WTC11 (cell line): ENCODE measurements at regions not wholly inside any gene's neighbourhood (a gene's known extent, or its start where the extent isn't known, plus 50 kb on each side); places are given as distances from the start of the nearest gene placed in this dataset.

Experiments used
- GABPB1 ChIP-seq: sonication (generic); formaldehyde crosslinking; IDR thresholded peaks from 2 replicates; pipeline ENCODE4 v1.8.1; 2023; ENCODE audit warnings: mild to moderate bottlenecking, missing genetic modification reagents
- JUN ChIP-seq: sonication (generic); formaldehyde crosslinking; IDR thresholded peaks from 2 replicates; pipeline ENCODE4 v1.8.0; 2023; ENCODE audit warnings: mild to moderate bottlenecking, missing genetic modification reagents
- SP1 ChIP-seq: sonication (generic); formaldehyde crosslinking; conservative IDR thresholded peaks from 2 replicates; pipeline ENCODE4 v1.8.1; 2022; ENCODE audit warnings: missing genetic modification reagents
- ZNF121 ChIP-seq: sonication (generic); formaldehyde crosslinking; IDR thresholded peaks from 2 replicates; pipeline ENCODE4 v1.8.0; 2023; ENCODE audit warnings: missing genetic modification reagents
- ZNF232 ChIP-seq: sonication (generic); formaldehyde crosslinking; IDR thresholded peaks from 2 replicates; pipeline ENCODE4 v1.8.0; 2022; ENCODE audit warnings: mild to moderate bottlenecking, missing genetic modification reagents
- ZNF416 ChIP-seq: fragments of 250-450 bp; sonication (Bioruptor Pico); IDR thresholded peaks from 2 replicates; pipeline ENCODE4 v1.9.0; 2021; ENCODE audit warnings: mild to moderate bottlenecking, inconsistent platforms
- TF ChIP-seq, protein P1 (sequence below): fragments of 200-600 bp; IDR thresholded peaks from 2 replicates; pipeline ENCODE4 v1.8.0; 2022; ENCODE audit warnings: antibody characterized with exemption
- TF ChIP-seq, protein P2 (sequence below): sonication (generic); formaldehyde crosslinking; IDR thresholded peaks from 2 replicates; pipeline ENCODE4 v1.8.1; 2022; ENCODE audit warnings: mild to moderate bottlenecking, missing genetic modification reagents, moderate library complexity, borderline replicate concordance
- TF ChIP-seq, protein P3 (sequence below): sonication (generic); formaldehyde crosslinking; IDR thresholded peaks from 2 replicates; pipeline ENCODE4 v1.8.1; 2022; ENCODE audit warnings: low read depth, missing genetic modification reagents, borderline replicate concordance
- TF ChIP-seq, protein P4 (sequence below): sonication (generic); formaldehyde crosslinking; IDR thresholded peaks from 2 replicates; pipeline ENCODE4 v1.8.1; 2023; ENCODE audit warnings: mild to moderate bottlenecking, missing genetic modification reagents, borderline replicate concordance
- TF ChIP-seq, protein P5 (sequence below): sonication (generic); formaldehyde crosslinking; IDR thresholded peaks from 2 replicates; pipeline ENCODE4 v1.8.0; 2022; ENCODE audit warnings: missing genetic modification reagents
- TF ChIP-seq, protein P6 (sequence below): fragments of 250-450 bp; sonication (Bioruptor Pico); IDR thresholded peaks from 2 replicates; pipeline ENCODE4 v1.8.0; 2021; ENCODE audit warnings: mild to moderate bottlenecking
- TF ChIP-seq, protein P7 (sequence below): fragments of 250-450 bp; sonication (Bioruptor Pico); conservative IDR thresholded peaks from 2 replicates; pipeline ENCODE4 v1.9.0; 2021; ENCODE audit warnings: mild to moderate bottlenecking
- TF ChIP-seq, protein P8 (sequence below): sonication (generic); formaldehyde crosslinking; IDR thresholded peaks from 2 replicates; pipeline ENCODE4 v1.8.1; 2023; ENCODE audit warnings: mild to moderate bottlenecking, missing genetic modification reagents

DNA sequence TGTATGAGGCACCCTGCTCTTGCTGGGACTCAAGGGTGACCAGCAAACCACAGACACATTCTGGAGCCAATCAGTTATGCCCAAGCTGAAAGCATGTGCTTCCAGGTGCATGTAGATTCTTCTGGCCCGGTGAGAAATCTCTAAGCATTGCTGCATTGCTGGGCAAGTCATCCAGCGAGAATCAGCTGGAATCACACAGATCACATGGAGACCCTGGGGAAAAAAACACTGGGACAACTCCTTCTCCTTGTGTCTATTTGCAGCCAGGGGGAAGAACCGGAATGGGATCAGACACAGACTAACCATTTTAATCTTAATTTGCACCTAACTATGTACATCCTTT, 119.7 kb upstream of the KLF7 start:
- TF ChIP-seq, protein P1, sequence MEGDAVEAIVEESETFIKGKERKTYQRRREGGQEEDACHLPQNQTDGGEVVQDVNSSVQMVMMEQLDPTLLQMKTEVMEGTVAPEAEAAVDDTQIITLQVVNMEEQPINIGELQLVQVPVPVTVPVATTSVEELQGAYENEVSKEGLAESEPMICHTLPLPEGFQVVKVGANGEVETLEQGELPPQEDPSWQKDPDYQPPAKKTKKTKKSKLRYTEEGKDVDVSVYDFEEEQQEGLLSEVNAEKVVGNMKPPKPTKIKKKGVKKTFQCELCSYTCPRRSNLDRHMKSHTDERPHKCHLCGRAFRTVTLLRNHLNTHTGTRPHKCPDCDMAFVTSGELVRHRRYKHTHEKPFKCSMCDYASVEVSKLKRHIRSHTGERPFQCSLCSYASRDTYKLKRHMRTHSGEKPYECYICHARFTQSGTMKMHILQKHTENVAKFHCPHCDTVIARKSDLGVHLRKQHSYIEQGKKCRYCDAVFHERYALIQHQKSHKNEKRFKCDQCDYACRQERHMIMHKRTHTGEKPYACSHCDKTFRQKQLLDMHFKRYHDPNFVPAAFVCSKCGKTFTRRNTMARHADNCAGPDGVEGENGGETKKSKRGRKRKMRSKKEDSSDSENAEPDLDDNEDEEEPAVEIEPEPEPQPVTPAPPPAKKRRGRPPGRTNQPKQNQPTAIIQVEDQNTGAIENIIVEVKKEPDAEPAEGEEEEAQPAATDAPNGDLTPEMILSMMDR: no peak
- TF ChIP-seq, protein P2, sequence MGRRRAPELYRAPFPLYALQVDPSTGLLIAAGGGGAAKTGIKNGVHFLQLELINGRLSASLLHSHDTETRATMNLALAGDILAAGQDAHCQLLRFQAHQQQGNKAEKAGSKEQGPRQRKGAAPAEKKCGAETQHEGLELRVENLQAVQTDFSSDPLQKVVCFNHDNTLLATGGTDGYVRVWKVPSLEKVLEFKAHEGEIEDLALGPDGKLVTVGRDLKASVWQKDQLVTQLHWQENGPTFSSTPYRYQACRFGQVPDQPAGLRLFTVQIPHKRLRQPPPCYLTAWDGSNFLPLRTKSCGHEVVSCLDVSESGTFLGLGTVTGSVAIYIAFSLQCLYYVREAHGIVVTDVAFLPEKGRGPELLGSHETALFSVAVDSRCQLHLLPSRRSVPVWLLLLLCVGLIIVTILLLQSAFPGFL: no peak
- TF ChIP-seq SP1 (CRISPR knock-in tag) (no peak), ZNF416 (CRISPR knock-in tag) (no peak), GABPB1 (CRISPR knock-in tag) (no peak), JUN (CRISPR knock-in tag) (no peak), ZNF232 (no peak), ZNF121 (CRISPR knock-in tag) (no peak)
- TF ChIP-seq, protein P3, sequence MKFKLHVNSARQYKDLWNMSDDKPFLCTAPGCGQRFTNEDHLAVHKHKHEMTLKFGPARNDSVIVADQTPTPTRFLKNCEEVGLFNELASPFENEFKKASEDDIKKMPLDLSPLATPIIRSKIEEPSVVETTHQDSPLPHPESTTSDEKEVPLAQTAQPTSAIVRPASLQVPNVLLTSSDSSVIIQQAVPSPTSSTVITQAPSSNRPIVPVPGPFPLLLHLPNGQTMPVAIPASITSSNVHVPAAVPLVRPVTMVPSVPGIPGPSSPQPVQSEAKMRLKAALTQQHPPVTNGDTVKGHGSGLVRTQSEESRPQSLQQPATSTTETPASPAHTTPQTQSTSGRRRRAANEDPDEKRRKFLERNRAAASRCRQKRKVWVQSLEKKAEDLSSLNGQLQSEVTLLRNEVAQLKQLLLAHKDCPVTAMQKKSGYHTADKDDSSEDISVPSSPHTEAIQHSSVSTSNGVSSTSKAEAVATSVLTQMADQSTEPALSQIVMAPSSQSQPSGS: no peak
- TF ChIP-seq, protein P4, sequence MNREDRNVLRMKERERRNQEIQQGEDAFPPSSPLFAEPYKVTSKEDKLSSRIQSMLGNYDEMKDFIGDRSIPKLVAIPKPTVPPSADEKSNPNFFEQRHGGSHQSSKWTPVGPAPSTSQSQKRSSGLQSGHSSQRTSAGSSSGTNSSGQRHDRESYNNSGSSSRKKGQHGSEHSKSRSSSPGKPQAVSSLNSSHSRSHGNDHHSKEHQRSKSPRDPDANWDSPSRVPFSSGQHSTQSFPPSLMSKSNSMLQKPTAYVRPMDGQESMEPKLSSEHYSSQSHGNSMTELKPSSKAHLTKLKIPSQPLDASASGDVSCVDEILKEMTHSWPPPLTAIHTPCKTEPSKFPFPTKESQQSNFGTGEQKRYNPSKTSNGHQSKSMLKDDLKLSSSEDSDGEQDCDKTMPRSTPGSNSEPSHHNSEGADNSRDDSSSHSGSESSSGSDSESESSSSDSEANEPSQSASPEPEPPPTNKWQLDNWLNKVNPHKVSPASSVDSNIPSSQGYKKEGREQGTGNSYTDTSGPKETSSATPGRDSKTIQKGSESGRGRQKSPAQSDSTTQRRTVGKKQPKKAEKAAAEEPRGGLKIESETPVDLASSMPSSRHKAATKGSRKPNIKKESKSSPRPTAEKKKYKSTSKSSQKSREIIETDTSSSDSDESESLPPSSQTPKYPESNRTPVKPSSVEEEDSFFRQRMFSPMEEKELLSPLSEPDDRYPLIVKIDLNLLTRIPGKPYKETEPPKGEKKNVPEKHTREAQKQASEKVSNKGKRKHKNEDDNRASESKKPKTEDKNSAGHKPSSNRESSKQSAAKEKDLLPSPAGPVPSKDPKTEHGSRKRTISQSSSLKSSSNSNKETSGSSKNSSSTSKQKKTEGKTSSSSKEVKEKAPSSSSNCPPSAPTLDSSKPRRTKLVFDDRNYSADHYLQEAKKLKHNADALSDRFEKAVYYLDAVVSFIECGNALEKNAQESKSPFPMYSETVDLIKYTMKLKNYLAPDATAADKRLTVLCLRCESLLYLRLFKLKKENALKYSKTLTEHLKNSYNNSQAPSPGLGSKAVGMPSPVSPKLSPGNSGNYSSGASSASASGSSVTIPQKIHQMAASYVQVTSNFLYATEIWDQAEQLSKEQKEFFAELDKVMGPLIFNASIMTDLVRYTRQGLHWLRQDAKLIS: no peak
- TF ChIP-seq, protein P5, sequence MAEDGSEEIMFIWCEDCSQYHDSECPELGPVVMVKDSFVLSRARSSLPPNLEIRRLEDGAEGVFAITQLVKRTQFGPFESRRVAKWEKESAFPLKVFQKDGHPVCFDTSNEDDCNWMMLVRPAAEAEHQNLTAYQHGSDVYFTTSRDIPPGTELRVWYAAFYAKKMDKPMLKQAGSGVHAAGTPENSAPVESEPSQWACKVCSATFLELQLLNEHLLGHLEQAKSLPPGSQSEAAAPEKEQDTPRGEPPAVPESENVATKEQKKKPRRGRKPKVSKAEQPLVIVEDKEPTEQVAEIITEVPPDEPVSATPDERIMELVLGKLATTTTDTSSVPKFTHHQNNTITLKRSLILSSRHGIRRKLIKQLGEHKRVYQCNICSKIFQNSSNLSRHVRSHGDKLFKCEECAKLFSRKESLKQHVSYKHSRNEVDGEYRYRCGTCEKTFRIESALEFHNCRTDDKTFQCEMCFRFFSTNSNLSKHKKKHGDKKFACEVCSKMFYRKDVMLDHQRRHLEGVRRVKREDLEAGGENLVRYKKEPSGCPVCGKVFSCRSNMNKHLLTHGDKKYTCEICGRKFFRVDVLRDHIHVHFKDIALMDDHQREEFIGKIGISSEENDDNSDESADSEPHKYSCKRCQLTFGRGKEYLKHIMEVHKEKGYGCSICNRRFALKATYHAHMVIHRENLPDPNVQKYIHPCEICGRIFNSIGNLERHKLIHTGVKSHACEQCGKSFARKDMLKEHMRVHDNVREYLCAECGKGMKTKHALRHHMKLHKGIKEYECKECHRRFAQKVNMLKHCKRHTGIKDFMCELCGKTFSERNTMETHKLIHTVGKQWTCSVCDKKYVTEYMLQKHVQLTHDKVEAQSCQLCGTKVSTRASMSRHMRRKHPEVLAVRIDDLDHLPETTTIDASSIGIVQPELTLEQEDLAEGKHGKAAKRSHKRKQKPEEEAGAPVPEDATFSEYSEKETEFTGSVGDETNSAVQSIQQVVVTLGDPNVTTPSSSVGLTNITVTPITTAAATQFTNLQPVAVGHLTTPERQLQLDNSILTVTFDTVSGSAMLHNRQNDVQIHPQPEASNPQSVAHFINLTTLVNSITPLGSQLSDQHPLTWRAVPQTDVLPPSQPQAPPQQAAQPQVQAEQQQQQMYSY (CRISPR knock-in tag): no peak
- TF ChIP-seq, protein P6, sequence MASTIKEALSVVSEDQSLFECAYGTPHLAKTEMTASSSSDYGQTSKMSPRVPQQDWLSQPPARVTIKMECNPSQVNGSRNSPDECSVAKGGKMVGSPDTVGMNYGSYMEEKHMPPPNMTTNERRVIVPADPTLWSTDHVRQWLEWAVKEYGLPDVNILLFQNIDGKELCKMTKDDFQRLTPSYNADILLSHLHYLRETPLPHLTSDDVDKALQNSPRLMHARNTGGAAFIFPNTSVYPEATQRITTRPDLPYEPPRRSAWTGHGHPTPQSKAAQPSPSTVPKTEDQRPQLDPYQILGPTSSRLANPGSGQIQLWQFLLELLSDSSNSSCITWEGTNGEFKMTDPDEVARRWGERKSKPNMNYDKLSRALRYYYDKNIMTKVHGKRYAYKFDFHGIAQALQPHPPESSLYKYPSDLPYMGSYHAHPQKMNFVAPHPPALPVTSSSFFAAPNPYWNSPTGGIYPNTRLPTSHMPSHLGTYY: no peak
- TF ChIP-seq, protein P7, sequence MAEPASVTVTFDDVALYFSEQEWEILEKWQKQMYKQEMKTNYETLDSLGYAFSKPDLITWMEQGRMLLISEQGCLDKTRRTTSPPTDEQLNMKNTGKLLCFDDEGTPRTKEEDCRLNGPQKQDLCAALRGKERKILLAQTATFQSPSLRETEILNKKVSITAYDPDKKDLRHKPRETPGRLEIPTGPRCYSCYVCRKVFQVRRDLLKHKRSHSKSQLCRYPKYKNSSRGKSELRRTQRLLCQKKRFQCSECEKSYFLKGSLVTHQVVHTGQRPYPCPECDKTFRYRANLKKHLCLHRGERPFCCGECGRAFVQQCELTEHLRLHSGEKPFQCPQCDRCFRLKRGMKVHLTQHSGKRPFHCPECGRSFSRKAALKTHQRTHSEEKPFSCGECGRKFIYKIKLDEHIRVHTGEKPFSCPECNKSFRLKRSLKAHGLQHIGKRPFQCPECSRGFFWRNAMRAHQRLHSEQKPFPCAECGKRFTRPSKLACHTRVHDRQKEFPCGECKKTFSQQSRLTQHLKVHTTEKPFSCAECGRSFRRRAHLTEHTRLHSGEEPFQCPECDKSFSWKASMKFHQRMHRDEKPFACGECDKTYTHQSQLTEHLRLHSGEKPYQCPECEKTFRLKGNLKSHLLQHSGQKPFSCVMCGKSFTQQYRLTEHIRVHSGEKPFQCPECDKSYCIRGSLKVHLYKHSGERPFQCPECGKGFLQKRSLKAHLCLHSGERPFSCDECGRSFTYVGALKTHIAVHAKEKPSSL (CRISPR knock-in tag): no peak
- TF ChIP-seq, protein P8, sequence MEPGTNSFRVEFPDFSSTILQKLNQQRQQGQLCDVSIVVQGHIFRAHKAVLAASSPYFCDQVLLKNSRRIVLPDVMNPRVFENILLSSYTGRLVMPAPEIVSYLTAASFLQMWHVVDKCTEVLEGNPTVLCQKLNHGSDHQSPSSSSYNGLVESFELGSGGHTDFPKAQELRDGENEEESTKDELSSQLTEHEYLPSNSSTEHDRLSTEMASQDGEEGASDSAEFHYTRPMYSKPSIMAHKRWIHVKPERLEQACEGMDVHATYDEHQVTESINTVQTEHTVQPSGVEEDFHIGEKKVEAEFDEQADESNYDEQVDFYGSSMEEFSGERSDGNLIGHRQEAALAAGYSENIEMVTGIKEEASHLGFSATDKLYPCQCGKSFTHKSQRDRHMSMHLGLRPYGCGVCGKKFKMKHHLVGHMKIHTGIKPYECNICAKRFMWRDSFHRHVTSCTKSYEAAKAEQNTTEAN (CRISPR knock-in tag): no peak
